ENCODE measurements at regions not wholly inside any gene's neighbourhood (a gene's known extent, or its start where the extent isn't known, plus 50 kb on each side); places are given as distances from the start of the nearest gene placed in this dataset.

GRCh38 chr17:54744750-54745149, 155.9 kb upstream of the TOM1L1 start:
- no peaks in the 10 kb centered on the region for H3K4me1 Mint-ChIP-seq (ENCODE audit: insufficient read depth, unreplicated experiment)
- ChIA-PET POLR2A (interaction anchor here (0.8 kb wide), 1 partner anchor 25 kb away, joined by 3 read pairs; no protein-coding TSS in a partner anchor), CTCF (no interaction called here)
- no peak for TF ChIP-seq CTCF (IDR thresholded peaks at IDR 0.05; ENCODE audit: unreplicated experiment)
- H3K27ac Mint-ChIP-seq (ENCODE audit: low read depth, unreplicated experiment), result no peak overlapping the region
- BruUV-seq (replicated peaks), result no TSS peak
- intact Hi-C loops (cut with micrococcal nuclease), result no loop called here
- peaks cover 28% of the 10 kb centered on the region for H3K9me3 Mint-ChIP-seq (ENCODE audit: unreplicated experiment)
- no peaks in the 10 kb centered on the region for H3K27me3 Mint-ChIP-seq (ENCODE audit: insufficient read depth, unreplicated experiment)
- no peak overlapping the region for H3K4me3 Mint-ChIP-seq (ENCODE audit: unreplicated experiment)
- H3K36me3 Mint-ChIP-seq (ENCODE audit: insufficient read depth, unreplicated experiment), result no peaks in the 10 kb centered on the region
- DNase-seq (ENCODE audit: unreplicated experiment), result no peak

DNA sequence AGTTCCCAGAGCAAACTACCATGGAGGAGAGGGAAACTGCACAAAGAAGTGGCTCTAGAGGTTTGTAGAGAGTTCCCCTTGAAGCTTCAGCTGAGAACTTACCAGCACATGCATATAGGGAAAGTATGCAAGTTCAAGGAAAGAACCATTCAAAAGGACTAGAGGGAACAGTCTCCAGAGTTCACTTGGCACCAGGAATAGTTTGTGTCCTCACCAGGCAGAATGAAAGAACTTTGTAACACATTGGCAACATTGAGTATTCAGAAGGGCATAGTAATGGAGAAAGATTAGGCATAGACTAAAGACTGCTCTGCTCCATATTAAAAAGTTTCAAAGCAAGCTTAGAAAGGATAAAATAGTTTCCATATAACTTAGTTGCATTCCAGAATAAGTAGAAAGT, 155.4 kb upstream of the TOM1L1 start:
- no TSS peak for BruUV-seq (replicated peaks)
- H3K9me3 Mint-ChIP-seq (ENCODE audit: unreplicated experiment), result peaks cover 28% of the 10 kb centered on the region
- H3K36me3 Mint-ChIP-seq (ENCODE audit: insufficient read depth, unreplicated experiment), result no peaks in the 10 kb centered on the region

GRCh38 chr17:54745862-54746261, 154.8 kb upstream of the TOM1L1 start:
- no peak for TF ChIP-seq CTCF (IDR thresholded peaks at IDR 0.05; ENCODE audit: unreplicated experiment)
- Mint-ChIP-seq H3K36me3 (ENCODE audit: insufficient read depth, unreplicated experiment) (no peaks in the 10 kb centered on the region), H3K4me3 (ENCODE audit: unreplicated experiment) (no peak overlapping the region), H3K27ac (ENCODE audit: low read depth, unreplicated experiment) (no peak overlapping the region), H3K9me3 (ENCODE audit: unreplicated experiment) (peaks cover 28% of the 10 kb centered on the region), H3K4me1 (ENCODE audit: insufficient read depth, unreplicated experiment) (no peaks in the 10 kb centered on the region), H3K27me3 (ENCODE audit: insufficient read depth, unreplicated experiment) (no peaks in the 10 kb centered on the region)
- POLR2A ChIA-PET, result no interaction called here
- CTCF ChIA-PET, result no interaction called here
- no peak for DNase-seq (ENCODE audit: unreplicated experiment)
- no TSS peak for BruUV-seq (replicated peaks)
- intact Hi-C loops (cut with micrococcal nuclease), result no loop called here

More for the DNA sequence above, 155.4 kb upstream of the TOM1L1 start:
- intact Hi-C loops (cut with micrococcal nuclease), result no loop called here
- H3K27ac Mint-ChIP-seq (ENCODE audit: low read depth, unreplicated experiment), result no peak overlapping the region
- no peaks in the 10 kb centered on the region for H3K4me1 Mint-ChIP-seq (ENCODE audit: insufficient read depth, unreplicated experiment)
- no peak overlapping the region for H3K4me3 Mint-ChIP-seq (ENCODE audit: unreplicated experiment)
- POLR2A ChIA-PET, result interaction anchor here (0.8 kb wide), 1 partner anchor 24 kb away, joined by 3 read pairs; no protein-coding TSS in a partner anchor
- no peaks in the 10 kb centered on the region for H3K27me3 Mint-ChIP-seq (ENCODE audit: insufficient read depth, unreplicated experiment)
- CTCF ChIA-PET, result no interaction called here
- no peak for TF ChIP-seq CTCF (IDR thresholded peaks at IDR 0.05; ENCODE audit: unreplicated experiment)
- no peak for DNase-seq (ENCODE audit: unreplicated experiment)

- no peak for TF ChIP-seq CTCF (IDR thresholded peaks at IDR 0.05; ENCODE audit: unreplicated experiment)
- ChIA-PET CTCF (interaction anchor here (0.6 kb wide), 2 partner anchors 249 to 317 kb away, joined by 3 read pairs; no protein-coding TSS in a partner anchor), POLR2A (no interaction called here)
- Mint-ChIP-seq H3K4me3 (ENCODE audit: unreplicated experiment) (no peak overlapping the region), H3K36me3 (ENCODE audit: insufficient read depth, unreplicated experiment) (no peaks in the 10 kb centered on the region), H3K4me1 (ENCODE audit: insufficient read depth, unreplicated experiment) (no peaks in the 10 kb centered on the region), H3K9me3 (ENCODE audit: unreplicated experiment) (peaks cover 23% of the 10 kb centered on the region), H3K27ac (ENCODE audit: low read depth, unreplicated experiment) (no peak overlapping the region), H3K27me3 (ENCODE audit: insufficient read depth, unreplicated experiment) (no peaks in the 10 kb centered on the region)
- DNase-seq (ENCODE audit: unreplicated experiment), result no peak
- no TSS peak for BruUV-seq (replicated peaks)
- intact Hi-C loops (cut with micrococcal nuclease), result no loop called here
Observed at GRCh38 chr17:54749157-54749556, 151.5 kb upstream of the TOM1L1 start.

Data from MCF 10A (cell line).